Keratinocyte (primary cell): ENCODE measurements at regions not wholly inside any gene's neighbourhood (a gene's known extent, or its start where the extent isn't known, plus 50 kb on each side); places are given as distances from the start of the nearest gene placed in this dataset.

Source experiments
- DNase-seq: peaks from one replicate; pipeline ENCODE4 v3.0.0-alpha.2; 2011; ENCODE audit warnings: low read depth, missing footprints, low spot score
- FAIRE-seq: peaks from 2 replicates; lab custom pipeline; 2011; peaks lifted over from hg19 to GRCh38; lab: Jason Lieb, UNC
- H2AFZ ChIP-seq: 2 replicates; pipeline ENCODE4 v1.6.0; 2012; ENCODE audit warnings: low read length, control low read depth, inconsistent platforms; ENCODE audit not compliant: control insufficient read depth
- H3K27ac ChIP-seq: 2 replicates; pipeline ENCODE4 v1.5.1; 2011; ENCODE audit warnings: low read length; ENCODE audit not compliant: control insufficient read depth, insufficient read depth
- H3K27me3 ChIP-seq: 3 replicates; pipeline ENCODE4 v1.6.0; 2011; ENCODE audit warnings: low read length; ENCODE audit not compliant: control insufficient read depth, insufficient read depth; ENCODE audit errors: extremely low read depth
- H3K36me3 ChIP-seq, 2 experiments: 2 replicates in 1 of 2; 3 replicates in 1 of 2; pipeline ENCODE4 v1.5.1; 2011; ENCODE audit warnings: low read length in 2 of 2, mild to moderate bottlenecking in 1 of 2; ENCODE audit not compliant: control insufficient read depth in 2 of 2, insufficient read depth in 2 of 2; ENCODE audit errors: extremely low read depth in 1 of 2
- H3K4me1 ChIP-seq: 3 replicates; pipeline ENCODE4 v1.5.1; 2011; ENCODE audit warnings: low read length; ENCODE audit not compliant: control insufficient read depth, insufficient read depth; ENCODE audit errors: extremely low read depth
- H3K4me2 ChIP-seq: 3 replicates; pipeline ENCODE4 v1.6.0; 2011; ENCODE audit warnings: low read depth, low read length; ENCODE audit not compliant: control insufficient read depth, insufficient read depth; ENCODE audit errors: extremely low read depth
- H3K4me3 ChIP-seq, 3 experiments: fragments of 200-600 bp in 1 of 3; sonication (generic) in 1 of 3; 2 replicates in 2 of 3; 3 replicates in 1 of 3; pipeline ENCODE4 v1.5.1; 2011 to 2016; ENCODE audit warnings: low read length in 3 of 3, mild to moderate bottlenecking in 3 of 3, control low read depth in 2 of 3, inconsistent platforms in 1 of 3, low read depth in 1 of 3, mixed read lengths in 1 of 3, mixed run types in 1 of 3, moderate library complexity in 1 of 3; ENCODE audit not compliant: control insufficient read depth in 2 of 3, insufficient read depth in 2 of 3; ENCODE audit errors: extremely low read depth in 1 of 3
- H3K79me2 ChIP-seq: 2 replicates; pipeline ENCODE4 v1.6.0; 2012; ENCODE audit warnings: low read length; ENCODE audit not compliant: control insufficient read depth, insufficient read depth
- H3K9ac ChIP-seq: 3 replicates; pipeline ENCODE4 v1.6.0; 2011; ENCODE audit warnings: low read length; ENCODE audit not compliant: control insufficient read depth, insufficient read depth; ENCODE audit errors: extremely low read depth
- H3K9me1 ChIP-seq: 3 replicates; pipeline ENCODE4 v1.6.0; 2011; ENCODE audit warnings: low read length; ENCODE audit not compliant: control insufficient read depth, insufficient read depth; ENCODE audit errors: extremely low read depth
- H3K9me3 ChIP-seq: 2 replicates; pipeline ENCODE4 v1.5.1; 2012; ENCODE audit warnings: low read depth, low read length; ENCODE audit not compliant: control insufficient read depth
- H4K20me1 ChIP-seq: 3 replicates; pipeline ENCODE4 v1.6.0; 2011; ENCODE audit warnings: low read length; ENCODE audit not compliant: control insufficient read depth, insufficient read depth; ENCODE audit errors: extremely low read depth
- EZH2 ChIP-seq: IDR thresholded peaks from one replicate; pipeline ENCODE4 v1.6.1; 2012; ENCODE audit warnings: inconsistent platforms, mild to moderate bottlenecking, low read length, moderate library complexity
- dilution Hi-C: fragments of 300-500 bp; cut with MboI; formaldehyde crosslinking; loops from one replicate; pipeline ENCODE4 v1.7.0; 2020; ENCODE audit warnings: low sequenced_read_pairs; ENCODE audit not compliant: extremely low pct_ligation_motif_present
- TF ChIP-seq, protein P1 (sequence below), 3 experiments: IDR thresholded peaks in 1 of 3; conservative IDR thresholded peaks in 1 of 3; optimal IDR thresholded peaks in 1 of 3; 2 replicates in 2 of 3; 3 replicates in 1 of 3; pipeline versions ENCODE3 to v1.5.1; 2011; ENCODE audit warnings: low read length in 3 of 3, mild to moderate bottlenecking in 3 of 3, moderate library complexity in 2 of 3, control low read depth in 1 of 3, inconsistent platforms in 1 of 3; ENCODE audit not compliant: insufficient read depth in 2 of 3; ENCODE audit errors: extremely low read depth in 1 of 3

DNA sequence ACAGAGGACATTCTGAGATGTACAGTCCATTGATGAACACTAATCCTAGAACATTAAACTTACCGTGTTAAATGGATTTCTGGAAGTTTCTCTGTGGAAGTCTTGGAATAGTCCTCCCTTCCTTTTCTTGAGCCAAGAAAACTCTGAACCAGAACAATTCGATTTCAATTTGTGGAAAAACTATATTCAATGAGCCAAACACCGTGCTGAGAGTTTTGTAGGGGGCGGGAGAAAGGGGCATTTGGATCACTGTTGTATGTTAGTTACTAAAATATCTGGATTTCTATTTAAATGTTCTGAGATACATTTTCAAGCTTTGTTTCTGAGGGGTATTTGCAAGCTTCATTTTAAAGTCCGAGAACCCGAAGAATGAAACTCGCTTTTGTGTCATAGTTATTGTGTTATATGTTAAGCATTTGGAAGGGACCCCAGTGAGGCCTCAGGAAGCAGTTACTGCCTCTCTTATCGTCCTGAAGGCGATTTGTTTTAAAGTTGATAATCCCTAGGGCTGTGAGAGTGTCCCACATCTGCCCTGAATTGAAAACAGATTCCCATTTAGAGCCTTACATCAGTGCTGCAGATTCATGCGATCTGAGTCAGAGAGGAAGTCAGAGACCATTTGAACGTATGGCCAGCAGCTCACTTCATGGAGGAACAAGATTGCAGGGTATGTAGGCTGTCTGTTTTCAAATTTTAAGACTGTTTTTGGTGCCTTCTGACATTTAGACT is 70.8 kb upstream of the SASH1 start:
- H2AFZ ChIP-seq: no peak overlapping the region
- H3K9ac ChIP-seq: no peak overlapping the region
- H4K20me1 ChIP-seq: no peaks in the 10 kb centered on the region
- DNase-seq: no peak
- dilution Hi-C loops: no loop called here
- H3K4me2 ChIP-seq: no peak overlapping the region
- FAIRE-seq: peak; percentile 76
- H3K27ac ChIP-seq: no peak overlapping the region
- no peak overlapping the region for H3K4me3 ChIP-seq
- H3K9me3 ChIP-seq: no peaks in the 10 kb centered on the region
- no peaks in the 10 kb centered on the region for H3K79me2 ChIP-seq
- peaks cover 13% of the 10 kb centered on the region for H3K4me1 ChIP-seq
- no peaks in the 10 kb centered on the region for H3K9me1 ChIP-seq
- TF ChIP-seq, protein P1, sequence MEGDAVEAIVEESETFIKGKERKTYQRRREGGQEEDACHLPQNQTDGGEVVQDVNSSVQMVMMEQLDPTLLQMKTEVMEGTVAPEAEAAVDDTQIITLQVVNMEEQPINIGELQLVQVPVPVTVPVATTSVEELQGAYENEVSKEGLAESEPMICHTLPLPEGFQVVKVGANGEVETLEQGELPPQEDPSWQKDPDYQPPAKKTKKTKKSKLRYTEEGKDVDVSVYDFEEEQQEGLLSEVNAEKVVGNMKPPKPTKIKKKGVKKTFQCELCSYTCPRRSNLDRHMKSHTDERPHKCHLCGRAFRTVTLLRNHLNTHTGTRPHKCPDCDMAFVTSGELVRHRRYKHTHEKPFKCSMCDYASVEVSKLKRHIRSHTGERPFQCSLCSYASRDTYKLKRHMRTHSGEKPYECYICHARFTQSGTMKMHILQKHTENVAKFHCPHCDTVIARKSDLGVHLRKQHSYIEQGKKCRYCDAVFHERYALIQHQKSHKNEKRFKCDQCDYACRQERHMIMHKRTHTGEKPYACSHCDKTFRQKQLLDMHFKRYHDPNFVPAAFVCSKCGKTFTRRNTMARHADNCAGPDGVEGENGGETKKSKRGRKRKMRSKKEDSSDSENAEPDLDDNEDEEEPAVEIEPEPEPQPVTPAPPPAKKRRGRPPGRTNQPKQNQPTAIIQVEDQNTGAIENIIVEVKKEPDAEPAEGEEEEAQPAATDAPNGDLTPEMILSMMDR (optimal IDR thresholded peaks at IDR 0.05 in 1 of 3, IDR thresholded peaks at IDR 0.05 in 1 of 3, conservative IDR thresholded peaks at IDR 0.05 in 1 of 3; ENCODE audit: extremely low read depth in 1 of 3, insufficient read depth in 2 of 3, low read length in 3 of 3): no peak
- TF ChIP-seq EZH2: no peak
- H3K27me3 ChIP-seq: no peaks in the 10 kb centered on the region
- H3K36me3 ChIP-seq: no peaks in the 10 kb centered on the region

DNA sequence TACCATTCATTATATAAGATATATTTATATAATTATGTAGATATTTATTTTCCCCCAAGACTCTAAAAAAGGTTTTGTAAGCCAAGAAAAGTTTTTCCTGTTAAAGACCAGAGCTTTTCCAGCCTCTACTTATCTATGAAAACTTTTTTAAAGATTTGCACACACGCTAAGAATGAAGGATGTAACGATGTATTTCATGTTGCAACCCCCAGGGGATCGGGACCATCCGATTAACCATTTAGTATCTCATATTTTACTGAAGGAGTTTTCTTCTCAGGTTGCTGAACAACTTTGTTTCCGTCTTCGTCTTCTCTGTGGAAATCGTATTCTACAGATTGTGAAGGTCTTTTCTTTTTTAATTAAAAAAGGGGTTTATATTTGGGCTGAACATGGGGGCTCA is 70.0 kb upstream of the SASH1 start:
- no peaks in the 10 kb centered on the region for H3K79me2 ChIP-seq
- DNase-seq (no peak), FAIRE-seq (no peak)
- dilution Hi-C loops: no loop called here
- H3K4me1 ChIP-seq: peaks cover 11% of the 10 kb centered on the region
- H3K36me3 ChIP-seq: no peaks in the 10 kb centered on the region
- no peak for TF ChIP-seq EZH2
- TF ChIP-seq, protein P1 (optimal IDR thresholded peaks at IDR 0.05 in 1 of 3, IDR thresholded peaks at IDR 0.05 in 1 of 3, conservative IDR thresholded peaks at IDR 0.05 in 1 of 3; ENCODE audit: extremely low read depth in 1 of 3, insufficient read depth in 2 of 3, low read length in 3 of 3): no peak
- no peak overlapping the region for H3K4me2 ChIP-seq
- no peaks in the 10 kb centered on the region for H3K9me3 ChIP-seq
- no peak overlapping the region for H3K9ac ChIP-seq
- H4K20me1 ChIP-seq: no peaks in the 10 kb centered on the region
- H3K9me1 ChIP-seq: no peaks in the 10 kb centered on the region
- no peaks in the 10 kb centered on the region for H3K27me3 ChIP-seq
- no peak overlapping the region for H3K27ac ChIP-seq
- no peak overlapping the region for H2AFZ ChIP-seq
- H3K4me3 ChIP-seq: no peak overlapping the region
